ENCODE measurements at regions not wholly inside any gene's neighbourhood (a gene's known extent, or its start where the extent isn't known, plus 50 kb on each side); places are given as distances from the start of the nearest gene placed in this dataset.
"Not testable (repeated sequence)": the region's sequence is repeated elsewhere in the genome, so short reads cannot be mapped to it uniquely, and the experiment has no call there.

DNA sequence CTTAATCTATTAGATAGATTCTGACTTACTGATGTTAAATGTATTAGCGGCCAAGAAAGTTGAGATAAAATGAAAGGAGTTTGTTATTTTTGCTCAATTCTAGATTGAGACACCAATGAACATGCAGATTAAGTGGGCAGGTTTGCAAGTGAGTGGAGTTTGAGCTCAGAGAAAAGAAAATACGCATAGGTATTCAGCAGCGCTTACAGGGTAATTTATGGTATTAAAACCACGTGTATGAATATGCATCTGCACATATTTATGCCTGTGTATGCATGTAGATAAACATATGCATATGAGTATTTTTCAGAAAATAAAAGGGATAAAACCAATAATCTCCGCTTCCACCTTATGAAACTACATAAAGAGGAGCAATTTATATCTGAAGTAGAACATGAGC is 1450.1 kb downstream of the RPIA start:
- not testable (repeated sequence) for TF ChIP-seq YY1 (IDR thresholded peaks at IDR 0.05; ENCODE audit: insufficient read depth, insufficient read length); SUZ12 (IDR thresholded peaks at IDR 0.05; ENCODE audit: extremely low read depth, insufficient read depth, insufficient read length); ZNF274 (IDR thresholded peaks at IDR 0.05; ENCODE audit: low read depth, low read length)

Data from NT2/D1 (cell line).